22Rv1 (cell line): ENCODE measurements at regions not wholly inside any gene's neighbourhood (a gene's known extent, or its start where the extent isn't known, plus 50 kb on each side); places are given as distances from the start of the nearest gene placed in this dataset.

ENCODE experiments used
- ZFX ChIP-seq: fragments of 450-650 bp; IDR thresholded peaks from 2 replicates; pipeline ENCODE4 v1.6.1; 2017; ENCODE audit warnings: antibody characterized with exemption, borderline replicate concordance
- TF ChIP-seq, protein P1 (sequence below): fragments of 450-650 bp; IDR thresholded peaks from 2 replicates; pipeline ENCODE4 v1.5.1; 2017; ENCODE audit warnings: mild to moderate bottlenecking

DNA sequence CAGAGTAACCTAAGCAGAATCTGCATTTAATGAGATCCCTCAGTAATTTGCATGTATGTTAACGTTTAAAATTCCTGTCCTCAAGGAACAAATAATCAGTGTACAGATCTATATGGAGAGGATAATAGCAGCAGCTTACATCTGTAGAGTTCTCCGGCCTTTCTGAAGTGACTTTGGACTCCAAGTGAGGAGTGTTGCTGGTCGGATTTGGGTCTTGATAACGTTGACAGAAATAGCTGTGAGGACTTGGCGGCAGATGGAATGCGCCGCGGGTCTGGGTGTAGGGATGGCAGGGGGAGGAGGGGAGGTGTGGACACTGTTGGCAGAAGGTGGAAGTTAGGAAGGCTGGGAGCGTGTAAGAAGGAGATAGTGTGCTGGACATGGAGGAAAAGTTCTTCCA lies 170.9 kb upstream of the GATA6 start:
- TF ChIP-seq, protein P1, sequence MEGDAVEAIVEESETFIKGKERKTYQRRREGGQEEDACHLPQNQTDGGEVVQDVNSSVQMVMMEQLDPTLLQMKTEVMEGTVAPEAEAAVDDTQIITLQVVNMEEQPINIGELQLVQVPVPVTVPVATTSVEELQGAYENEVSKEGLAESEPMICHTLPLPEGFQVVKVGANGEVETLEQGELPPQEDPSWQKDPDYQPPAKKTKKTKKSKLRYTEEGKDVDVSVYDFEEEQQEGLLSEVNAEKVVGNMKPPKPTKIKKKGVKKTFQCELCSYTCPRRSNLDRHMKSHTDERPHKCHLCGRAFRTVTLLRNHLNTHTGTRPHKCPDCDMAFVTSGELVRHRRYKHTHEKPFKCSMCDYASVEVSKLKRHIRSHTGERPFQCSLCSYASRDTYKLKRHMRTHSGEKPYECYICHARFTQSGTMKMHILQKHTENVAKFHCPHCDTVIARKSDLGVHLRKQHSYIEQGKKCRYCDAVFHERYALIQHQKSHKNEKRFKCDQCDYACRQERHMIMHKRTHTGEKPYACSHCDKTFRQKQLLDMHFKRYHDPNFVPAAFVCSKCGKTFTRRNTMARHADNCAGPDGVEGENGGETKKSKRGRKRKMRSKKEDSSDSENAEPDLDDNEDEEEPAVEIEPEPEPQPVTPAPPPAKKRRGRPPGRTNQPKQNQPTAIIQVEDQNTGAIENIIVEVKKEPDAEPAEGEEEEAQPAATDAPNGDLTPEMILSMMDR = no peak
- TF ChIP-seq ZFX = no peak
